C4-2B (cell line): ENCODE measurements at regions not wholly inside any gene's neighbourhood (a gene's known extent, or its start where the extent isn't known, plus 50 kb on each side); places are given as distances from the start of the nearest gene placed in this dataset.

ENCODE experiments used
- H3K27ac ChIP-seq: fragments of 450-650 bp; 2 replicates; pipeline ENCODE4 v1.5.1; 2017
- CTCF ChIP-seq: fragments of 450-650 bp; conservative IDR thresholded peaks from 2 replicates; pipeline ENCODE4 v1.5.1; 2017; ENCODE audit warnings: mild to moderate bottlenecking
- ZFX ChIP-seq: fragments of 450-650 bp; IDR thresholded peaks from 2 replicates; pipeline ENCODE4 v1.6.1; 2017

DNA sequence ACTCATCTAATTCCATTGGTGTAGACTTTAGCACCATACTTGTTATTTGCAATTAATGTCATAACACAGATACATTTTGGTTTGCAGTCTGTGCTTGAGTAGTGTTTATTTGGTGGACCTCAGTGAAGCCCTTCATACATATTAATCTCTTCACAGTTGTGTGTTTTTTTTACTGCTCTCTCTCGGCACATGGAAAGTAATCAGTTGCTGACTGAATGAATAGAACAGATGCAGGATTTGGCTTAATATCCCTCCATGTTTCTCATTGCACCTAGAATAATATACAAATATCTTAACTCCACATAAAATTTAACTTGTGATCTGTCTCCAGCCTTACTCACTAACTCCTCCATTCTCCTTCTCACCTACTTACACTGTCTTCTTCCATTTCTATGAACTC, 319.1 kb downstream of the DMRT2 start:
- no peak for TF ChIP-seq CTCF
- TF ChIP-seq ZFX = no peak
- no peak overlapping the region for H3K27ac ChIP-seq

- TF ChIP-seq CTCF (no peak), ZFX (no peak)
- H3K27ac ChIP-seq = no peak overlapping the region
Observed at GRCh38 chr9:1373445-1373844, 323.3 kb downstream of the DMRT2 start.

- H3K27ac ChIP-seq = no peak overlapping the region
- no peak for TF ChIP-seq CTCF
- TF ChIP-seq ZFX = no peak
Observed at GRCh38 chr9:1383899-1384455, 333.8 kb downstream of the DMRT2 start.

- H3K27ac ChIP-seq = no peak overlapping the region
- TF ChIP-seq CTCF (no peak), ZFX (no peak)
Observed at GRCh38 chr9:1384816-1385215, 334.7 kb downstream of the DMRT2 start.

DNA sequence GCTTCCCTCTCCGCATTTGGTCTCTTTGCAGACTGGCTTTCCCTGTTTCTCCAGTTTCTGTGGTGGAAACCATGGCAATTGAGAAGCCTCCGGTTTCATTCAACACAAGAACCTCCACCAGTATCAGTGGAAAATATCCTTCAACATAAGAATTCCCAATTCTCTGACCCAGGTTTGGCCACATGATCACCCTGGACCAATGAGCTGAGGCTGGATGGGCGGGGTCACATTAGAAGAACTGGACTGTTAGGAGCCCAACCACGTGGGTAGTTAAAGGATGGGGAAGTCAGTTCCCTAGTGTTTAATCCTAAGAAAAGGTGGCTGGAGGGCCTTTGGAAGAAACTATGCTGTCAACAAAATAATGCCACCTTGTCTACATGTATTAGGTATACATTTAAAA, 336.3 kb downstream of the DMRT2 start:
- H3K27ac ChIP-seq = no peak overlapping the region
- no peak for TF ChIP-seq ZFX
- TF ChIP-seq CTCF = no peak

GRCh38 chr9:1388216-1388615, 338.1 kb downstream of the DMRT2 start:
- H3K27ac ChIP-seq = no peak overlapping the region
- TF ChIP-seq CTCF (no peak; the same call in 1 of the 2 replicates), ZFX (no peak)

DNA sequence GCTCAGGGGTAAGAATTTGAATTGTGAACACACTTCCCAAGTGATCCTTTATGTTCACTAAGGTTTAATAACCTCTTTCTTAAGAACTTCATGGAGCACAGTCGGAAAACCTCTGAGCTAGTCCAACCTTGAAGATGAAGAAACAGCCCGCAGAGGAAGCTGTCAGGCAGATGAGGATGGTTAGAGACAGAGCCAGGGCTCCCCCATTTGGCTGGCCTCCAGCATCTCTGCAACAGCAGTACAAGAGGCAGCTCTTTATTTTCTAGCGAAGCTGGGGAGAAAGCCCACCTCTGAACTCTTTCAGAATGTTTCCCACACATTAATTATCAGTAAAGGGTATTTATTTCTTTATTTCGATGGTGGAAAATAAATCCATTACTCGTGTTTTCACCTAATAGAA, 350.8 kb downstream of the DMRT2 start:
- TF ChIP-seq ZFX (no peak), CTCF (no peak)

More for the DNA sequence above, 350.8 kb downstream of the DMRT2 start:
- no peak overlapping the region for H3K27ac ChIP-seq
